CD4-positive, alpha-beta T cell treated with Interleukin-12 subunit alpha and Interleukin-12 subunit beta, for 1 hour (primary cell): ENCODE measurements at regions not wholly inside any gene's neighbourhood (a gene's known extent, or its start where the extent isn't known, plus 50 kb on each side); places are given as distances from the start of the nearest gene placed in this dataset.

Experiments
- DNase-seq: peaks from one replicate; pipeline ENCODE4 v3.0.0-alpha.2; 2020

- no peak for DNase-seq
Measured at GRCh38 chr11:109564241-109564640, 142.3 kb downstream of the C11orf87 start.

GRCh38 chr11:109582470-109582869 is 160.5 kb downstream of the C11orf87 start:
- DNase-seq = no peak

GRCh38 chr11:109584001-109584972 is 162.3 kb downstream of the C11orf87 start:
- no peak for DNase-seq

GRCh38 chr11:109586789-109587188 is 164.8 kb downstream of the C11orf87 start:
- DNase-seq = no peak

GRCh38 chr11:109590782-109591181 is 168.8 kb downstream of the C11orf87 start:
- DNase-seq = no peak

- DNase-seq = no peak
Measured at GRCh38 chr11:109597336-109597735, 175.3 kb downstream of the C11orf87 start.

GRCh38 chr11:109604481-109605400 is 182.8 kb downstream of the C11orf87 start:
- DNase-seq = no peak

- DNase-seq = no peak
Measured at GRCh38 chr11:109606256-109606655, 184.3 kb downstream of the C11orf87 start.

- no peak for DNase-seq
Measured at GRCh38 chr11:109609454-109610185, 187.6 kb downstream of the C11orf87 start.

GRCh38 chr11:109612496-109612895 is 190.5 kb downstream of the C11orf87 start:
- no peak for DNase-seq

- DNase-seq = no peak
Measured at GRCh38 chr11:109619498-109619897, 197.5 kb downstream of the C11orf87 start.

GRCh38 chr11:109629734-109630133 is 207.7 kb downstream of the C11orf87 start:
- DNase-seq = no peak

- DNase-seq = no peak
Measured at GRCh38 chr11:109641549-109641948, 219.6 kb downstream of the C11orf87 start.

- no peak for DNase-seq
Measured at GRCh38 chr11:109644152-109644551, 222.2 kb downstream of the C11orf87 start.

- DNase-seq = no peak
Measured at GRCh38 chr11:109648804-109649203, 226.8 kb downstream of the C11orf87 start.

GRCh38 chr11:109654091-109654490 is 232.1 kb downstream of the C11orf87 start:
- DNase-seq = no peak

GRCh38 chr11:109658190-109658589 is 236.2 kb downstream of the C11orf87 start:
- no peak for DNase-seq

GRCh38 chr11:109667719-109668118 is 245.7 kb downstream of the C11orf87 start:
- DNase-seq = no peak

- no peak for DNase-seq
Measured at GRCh38 chr11:109668973-109669634, 247.1 kb downstream of the C11orf87 start.

- no peak for DNase-seq
Measured at GRCh38 chr11:109677231-109677630, 255.2 kb downstream of the C11orf87 start.

GRCh38 chr11:109677876-109678275 is 255.9 kb downstream of the C11orf87 start:
- DNase-seq = no peak

GRCh38 chr11:109680127-109680526 is 258.1 kb downstream of the C11orf87 start:
- no peak for DNase-seq
